Duodenal mucosa (tissue), 2 donors: ENCODE measurements at regions not wholly inside any gene's neighbourhood (a gene's known extent, or its start where the extent isn't known, plus 50 kb on each side); places are given as distances from the start of the nearest gene placed in this dataset.

Experiments used
- H3K27ac ChIP-seq: one replicate; pipeline ENCODE4 v1.7.0; 2013; ENCODE audit warnings: low read depth, low read length
- H3K27me3 ChIP-seq, 2 donors: one replicate each; pipeline ENCODE4 v1.7.0; 2013; ENCODE audit warnings: low read length in 2 of 2, control low read depth in 1 of 2; ENCODE audit not compliant: insufficient read depth in 2 of 2, control insufficient read depth in 1 of 2
- H3K36me3 ChIP-seq, 2 donors: one replicate each; pipeline ENCODE4 v1.7.0; 2013; ENCODE audit warnings: low read length in 2 of 2, control low read depth in 1 of 2; ENCODE audit not compliant: insufficient read depth in 2 of 2, control insufficient read depth in 1 of 2
- H3K4me1 ChIP-seq, 2 donors: one replicate each; pipeline ENCODE4 v1.7.0; 2013; ENCODE audit warnings: low read length in 2 of 2, control low read depth in 1 of 2; ENCODE audit not compliant: insufficient read depth in 2 of 2, control insufficient read depth in 1 of 2
- H3K4me3 ChIP-seq, 2 donors: one replicate each; pipeline ENCODE4 v1.7.0; 2013; ENCODE audit warnings: low read length in 2 of 2, low read depth in 1 of 2
- H3K9ac ChIP-seq, 2 donors: one replicate each; pipeline ENCODE4 v1.7.0; 2013; ENCODE audit warnings: low read length in 2 of 2, low read depth in 1 of 2
- H3K9me3 ChIP-seq, 2 donors: one replicate each; pipeline ENCODE4 v1.7.0; 2013; ENCODE audit warnings: low read length in 2 of 2, control low read depth in 1 of 2; ENCODE audit not compliant: control insufficient read depth in 1 of 2

DNA sequence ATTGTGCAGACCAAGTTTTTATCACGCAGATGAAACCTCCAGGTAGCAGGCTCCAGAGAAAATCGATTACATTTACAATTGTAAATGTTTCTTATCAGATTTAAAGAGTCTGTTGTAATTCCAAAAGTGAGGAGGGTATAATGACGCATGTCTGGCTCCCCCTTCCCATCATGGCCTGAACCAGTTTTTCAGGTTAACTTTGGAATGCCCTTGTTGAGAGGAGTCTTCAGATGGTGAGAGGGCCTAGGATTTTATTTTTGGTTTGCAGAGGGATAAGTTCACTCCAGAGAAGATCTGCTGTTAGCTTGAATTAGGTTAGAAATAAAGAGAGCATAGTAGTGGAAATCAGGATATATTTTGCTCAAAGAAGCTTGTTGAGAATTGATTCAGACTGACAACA is 1028.3 kb upstream of the B3GALT2 start:
- Histone ChIP-seq H3K36me3 (no peaks in the 10 kb centered on the region), H3K27me3 (no peaks in the 10 kb centered on the region), H3K4me1 (no peaks in the 10 kb centered on the region), H3K9me3 (no peaks in the 10 kb centered on the region), H3K4me3 (no peak overlapping the region), H3K9ac (no peak overlapping the region), H3K27ac (no peak overlapping the region)

DNA sequence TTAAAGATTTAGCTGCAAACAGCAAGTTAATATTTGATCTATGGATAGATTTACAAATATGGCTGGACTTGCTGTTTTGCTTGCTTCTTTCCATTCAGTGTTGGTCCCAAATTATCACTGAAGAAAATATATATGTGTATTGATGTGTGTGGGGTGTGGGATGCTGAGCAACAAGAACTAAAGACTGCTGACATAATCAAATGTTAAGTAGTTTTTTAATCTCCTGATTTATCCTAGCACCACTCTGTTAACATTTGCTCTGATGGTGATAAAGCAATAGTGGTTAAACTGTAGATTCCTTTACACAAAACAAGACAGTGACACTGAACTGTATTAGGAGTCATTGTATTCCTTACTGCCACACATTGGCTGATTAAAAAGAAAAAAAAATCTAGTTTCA is 1023.5 kb upstream of the B3GALT2 start:
- H3K27me3 ChIP-seq = no peaks in the 10 kb centered on the region
- no peak overlapping the region for H3K9ac ChIP-seq
- H3K36me3 ChIP-seq = no peaks in the 10 kb centered on the region
- H3K9me3 ChIP-seq = no peaks in the 10 kb centered on the region
- H3K27ac ChIP-seq = no peak overlapping the region
- no peak overlapping the region for H3K4me3 ChIP-seq
- H3K4me1 ChIP-seq = no peaks in the 10 kb centered on the region

DNA sequence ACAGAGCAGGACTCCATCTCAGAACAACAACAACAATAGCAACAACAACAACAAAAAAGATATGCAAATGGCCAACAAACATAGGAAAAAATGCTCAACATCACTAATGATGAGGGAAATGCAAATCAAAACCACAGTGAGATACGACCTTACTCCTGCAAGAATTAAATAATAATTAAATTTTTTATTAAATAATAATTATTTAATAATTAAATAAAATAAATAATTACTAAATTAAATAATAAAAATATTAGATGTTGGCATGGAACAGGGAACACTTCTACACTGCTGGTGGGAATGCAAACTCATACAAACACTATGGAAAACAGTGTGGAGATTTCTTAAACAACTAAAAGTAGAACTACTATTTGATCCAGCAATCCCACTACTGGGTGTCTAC is 1022.3 kb upstream of the B3GALT2 start:
- H3K9me3 ChIP-seq = no peaks in the 10 kb centered on the region
- no peak overlapping the region for H3K27ac ChIP-seq
- no peak overlapping the region for H3K4me3 ChIP-seq
- no peaks in the 10 kb centered on the region for H3K27me3 ChIP-seq
- no peak overlapping the region for H3K9ac ChIP-seq
- H3K36me3 ChIP-seq = no peaks in the 10 kb centered on the region
- no peaks in the 10 kb centered on the region for H3K4me1 ChIP-seq

DNA sequence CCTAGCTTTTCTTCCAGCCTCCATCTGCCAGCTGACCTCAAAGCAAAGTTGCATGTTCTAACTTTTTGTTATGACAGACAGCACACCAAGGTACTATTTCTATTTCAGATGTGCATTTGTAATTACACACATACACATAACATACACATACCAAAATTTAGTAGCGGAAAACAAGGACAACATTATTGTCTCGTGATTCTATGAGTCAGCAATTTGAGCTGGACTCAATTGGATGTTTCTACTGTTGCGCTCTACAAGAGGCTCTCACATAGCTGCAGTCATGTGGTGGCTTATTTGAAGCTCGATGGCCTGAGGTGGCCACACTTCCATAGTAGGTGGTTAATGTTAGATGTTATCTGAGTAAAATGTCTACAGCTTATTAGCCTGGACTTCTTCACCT is 1010.1 kb upstream of the B3GALT2 start:
- no peak overlapping the region for H3K9ac ChIP-seq
- H3K27me3 ChIP-seq = no peaks in the 10 kb centered on the region
- no peaks in the 10 kb centered on the region for H3K9me3 ChIP-seq
- H3K4me3 ChIP-seq = no peak overlapping the region
- H3K4me1 ChIP-seq = no peaks in the 10 kb centered on the region
- no peaks in the 10 kb centered on the region for H3K36me3 ChIP-seq
- no peak overlapping the region for H3K27ac ChIP-seq

DNA sequence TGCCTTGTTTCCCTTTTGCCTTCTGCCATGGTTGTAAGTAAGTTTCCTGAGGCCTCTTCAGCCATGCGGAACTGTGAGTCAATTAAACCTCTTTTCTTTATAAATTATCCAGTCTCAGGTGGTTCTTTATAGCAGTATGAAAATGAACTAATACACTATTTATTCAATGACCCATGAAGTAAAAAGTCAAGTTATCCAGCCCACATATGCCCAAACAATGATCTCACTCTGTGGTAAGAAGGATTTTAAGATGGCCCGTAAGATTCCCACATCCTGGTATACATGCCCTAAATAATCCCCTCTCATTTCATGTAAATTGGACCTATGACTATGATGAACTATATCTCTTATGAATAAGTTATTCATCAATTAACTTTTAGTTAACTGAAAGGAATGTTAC is 1008.3 kb upstream of the B3GALT2 start:
- no peaks in the 10 kb centered on the region for H3K36me3 ChIP-seq
- no peaks in the 10 kb centered on the region for H3K9me3 ChIP-seq
- H3K4me3 ChIP-seq = no peak overlapping the region
- H3K27me3 ChIP-seq = no peaks in the 10 kb centered on the region
- H3K4me1 ChIP-seq = no peaks in the 10 kb centered on the region
- no peak overlapping the region for H3K9ac ChIP-seq
- no peak overlapping the region for H3K27ac ChIP-seq

DNA sequence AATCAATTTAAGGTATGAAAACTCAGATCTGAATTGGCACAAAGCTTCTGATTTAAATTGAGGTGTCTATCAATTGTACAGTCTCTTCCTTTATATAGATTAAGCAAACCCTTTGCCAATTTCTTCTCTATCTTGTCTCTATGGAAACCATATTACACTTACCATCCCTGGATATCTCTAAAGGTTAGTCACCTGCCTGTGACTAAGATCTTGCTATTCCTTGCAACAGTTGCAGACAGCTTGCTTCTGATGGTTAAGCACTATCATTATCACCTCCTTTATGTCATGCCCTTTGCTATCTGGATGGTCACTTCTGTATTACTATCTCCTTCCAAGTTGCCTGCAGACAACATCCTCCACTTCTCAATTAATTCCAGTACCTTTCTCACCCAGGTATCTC is 998.6 kb upstream of the B3GALT2 start:
- no peak overlapping the region for H3K27ac ChIP-seq
- H3K36me3 ChIP-seq = no peaks in the 10 kb centered on the region
- H3K4me3 ChIP-seq = no peak overlapping the region
- H3K9ac ChIP-seq = no peak overlapping the region
- H3K27me3 ChIP-seq = no peaks in the 10 kb centered on the region
- H3K9me3 ChIP-seq = peaks cover 0 to 3% of the 10 kb centered on the region in 2 donors
- H3K4me1 ChIP-seq = no peaks in the 10 kb centered on the region

DNA sequence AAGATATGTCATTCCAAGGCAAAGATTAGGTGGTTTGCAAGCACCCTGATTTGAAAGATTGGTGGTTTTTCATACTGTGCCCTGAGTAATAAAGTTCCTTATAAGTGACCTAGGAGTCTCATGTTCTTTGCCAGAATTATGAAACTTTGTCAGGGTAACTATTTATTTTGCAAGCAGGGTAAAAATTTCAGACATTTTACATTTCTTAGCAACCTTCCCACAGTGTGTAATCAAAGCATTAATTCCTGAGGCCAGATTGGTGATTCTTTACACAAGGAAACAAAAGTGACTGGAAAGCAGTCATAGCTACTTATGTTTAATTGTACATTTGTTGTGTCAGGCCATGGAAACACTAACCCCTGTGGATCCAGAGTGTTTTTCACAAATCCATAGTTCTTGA is 998.0 kb upstream of the B3GALT2 start:
- Histone ChIP-seq H3K9me3 (peaks cover 0 to 3% of the 10 kb centered on the region in 2 donors), H3K4me3 (no peak overlapping the region), H3K4me1 (no peaks in the 10 kb centered on the region), H3K27me3 (no peaks in the 10 kb centered on the region), H3K36me3 (no peaks in the 10 kb centered on the region), H3K9ac (no peak overlapping the region), H3K27ac (no peak overlapping the region)

DNA sequence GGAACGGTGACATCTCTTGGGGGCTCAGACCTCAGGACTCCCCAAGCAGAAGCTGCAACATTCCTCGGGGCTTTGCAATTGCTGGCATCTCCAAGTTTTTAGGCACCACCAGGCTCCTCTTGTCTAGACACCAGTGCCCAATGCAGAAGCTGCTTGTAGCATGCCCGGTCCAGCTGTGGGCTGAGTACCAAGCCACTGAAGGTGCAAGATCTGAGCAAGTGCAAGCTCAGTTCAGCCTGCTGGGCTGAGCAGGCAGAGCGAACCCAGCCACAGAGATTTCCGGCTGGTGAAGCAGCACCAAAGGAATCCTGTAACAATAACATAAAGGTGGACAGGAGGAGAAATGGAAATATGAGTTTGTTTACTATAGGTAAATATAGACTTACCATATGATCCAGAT is 995.4 kb upstream of the B3GALT2 start:
- Histone ChIP-seq H3K27ac (no peak overlapping the region), H3K27me3 (no peaks in the 10 kb centered on the region), H3K9me3 (peaks cover 0 to 3% of the 10 kb centered on the region in 2 donors), H3K9ac (no peak overlapping the region), H3K4me1 (no peaks in the 10 kb centered on the region), H3K4me3 (no peak overlapping the region), H3K36me3 (no peaks in the 10 kb centered on the region)

DNA sequence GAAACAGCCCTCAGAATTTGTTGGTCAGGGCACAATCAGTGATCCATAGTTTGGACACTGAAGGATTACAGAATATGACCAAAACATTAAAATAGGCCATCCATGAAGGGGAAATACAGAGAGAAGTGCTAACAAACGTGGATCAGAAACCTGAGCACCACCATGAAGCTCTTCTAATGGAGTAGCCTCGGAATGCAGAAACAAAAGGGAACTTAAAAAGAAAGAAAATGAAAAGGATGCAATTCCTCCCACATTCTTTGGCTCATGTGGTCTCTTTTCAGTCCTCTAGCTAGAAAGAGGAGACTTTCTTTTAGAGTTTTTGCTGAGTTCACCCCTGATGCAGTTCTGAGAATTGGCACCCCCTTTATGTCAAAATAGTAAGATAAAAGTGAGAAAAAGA is 989.8 kb upstream of the B3GALT2 start:
- Histone ChIP-seq H3K4me3 (no peak overlapping the region), H3K9me3 (no peaks in the 10 kb centered on the region), H3K27me3 (no peaks in the 10 kb centered on the region), H3K36me3 (no peaks in the 10 kb centered on the region), H3K9ac (no peak overlapping the region), H3K4me1 (no peaks in the 10 kb centered on the region), H3K27ac (no peak overlapping the region)

DNA sequence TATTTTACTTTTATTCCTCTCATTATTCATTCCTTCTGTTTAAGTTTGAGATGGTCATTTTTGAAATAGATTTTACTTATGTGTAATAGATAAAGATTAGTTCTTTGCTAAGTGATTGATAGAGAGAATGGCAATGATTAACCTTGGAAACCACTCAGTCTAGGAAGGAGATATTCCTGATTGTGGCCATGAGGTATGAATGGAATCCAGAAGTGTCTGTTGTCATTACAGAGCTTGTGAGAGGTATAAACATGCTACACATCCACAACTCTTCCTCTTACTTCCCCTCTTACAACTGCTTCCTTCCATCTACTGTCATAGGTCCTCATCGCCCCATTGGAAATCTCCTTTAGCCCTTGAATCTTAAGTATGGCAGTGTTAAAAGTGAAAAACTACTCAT is 988.8 kb upstream of the B3GALT2 start:
- Histone ChIP-seq H3K4me3 (no peak overlapping the region), H3K27me3 (no peaks in the 10 kb centered on the region), H3K4me1 (no peaks in the 10 kb centered on the region), H3K9me3 (no peaks in the 10 kb centered on the region), H3K36me3 (no peaks in the 10 kb centered on the region), H3K9ac (no peak overlapping the region), H3K27ac (no peak overlapping the region)

DNA sequence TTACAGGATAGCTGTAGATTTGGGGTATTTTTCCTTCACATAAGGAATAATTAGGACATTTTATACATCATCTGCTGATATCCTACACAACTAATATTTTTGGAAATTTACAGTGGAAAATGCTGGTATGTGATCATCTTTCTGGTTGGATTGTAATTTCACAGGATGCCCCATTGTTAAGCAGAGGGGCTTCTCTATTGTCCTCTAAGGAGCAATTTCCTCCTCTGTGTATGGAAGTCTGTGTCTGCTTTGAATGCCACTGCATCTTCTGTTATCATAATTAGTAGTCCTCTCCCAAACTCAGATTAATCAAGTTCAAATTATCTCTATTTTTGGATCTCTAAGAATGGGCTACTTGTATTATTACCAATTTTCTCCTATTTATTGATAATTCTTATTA is 988.1 kb upstream of the B3GALT2 start:
- Histone ChIP-seq H3K4me3 (no peak overlapping the region), H3K36me3 (no peaks in the 10 kb centered on the region), H3K27me3 (no peaks in the 10 kb centered on the region), H3K9me3 (no peaks in the 10 kb centered on the region), H3K4me1 (no peaks in the 10 kb centered on the region), H3K27ac (no peak overlapping the region), H3K9ac (no peak overlapping the region)
